Neuronal stem cell (in vitro differentiated cells): ENCODE measurements at regions not wholly inside any gene's neighbourhood (a gene's known extent, or its start where the extent isn't known, plus 50 kb on each side); places are given as distances from the start of the nearest gene placed in this dataset.

Experiments
- DNase-seq: peaks from one replicate; pipeline ENCODE4 v3.0.0-alpha.2; 2013; ENCODE audit warnings: low spot score
- H2AFZ ChIP-seq: one replicate; pipeline ENCODE4 v1.6.1; 2013; ENCODE audit warnings: mild to moderate bottlenecking, low read length, inconsistent platforms
- H2AK5ac ChIP-seq: 2 replicates; pipeline ENCODE4 v1.6.1; 2013; ENCODE audit warnings: low read depth, mild to moderate bottlenecking, inconsistent platforms, low read length, moderate library complexity, mixed read lengths
- H2BK120ac ChIP-seq: 2 replicates; pipeline ENCODE4 v1.6.1; 2013; ENCODE audit warnings: low read depth, mild to moderate bottlenecking, inconsistent platforms, low read length, moderate library complexity, mixed read lengths
- H2BK12ac ChIP-seq: one replicate; pipeline ENCODE4 v1.6.1; 2013; ENCODE audit warnings: low read length, inconsistent platforms
- H2BK15ac ChIP-seq: 2 replicates; pipeline ENCODE4 v1.6.1; 2013; ENCODE audit warnings: mild to moderate bottlenecking, low read length, inconsistent platforms, mixed read lengths
- H2BK5ac ChIP-seq: one replicate; pipeline ENCODE4 v1.6.1; 2013; ENCODE audit warnings: inconsistent platforms, mild to moderate bottlenecking, low read length, moderate library complexity
- H3K14ac ChIP-seq: one replicate; pipeline ENCODE4 v1.6.1; 2013; ENCODE audit warnings: low read length, inconsistent platforms
- H3K18ac ChIP-seq: 2 replicates; pipeline ENCODE4 v1.6.1; 2013; ENCODE audit warnings: low read length, inconsistent platforms
- H3K23ac ChIP-seq: 2 replicates; pipeline ENCODE4 v1.6.1; 2013; ENCODE audit warnings: low read depth, mild to moderate bottlenecking, mixed read lengths, low read length, inconsistent platforms; ENCODE audit not compliant: poor library complexity
- H3K27ac ChIP-seq: replicated peaks from 3 replicates; pipeline ENCODE4 v1.5.1; 2013; ENCODE audit warnings: low read length, inconsistent platforms
- H3K27me3 ChIP-seq, 3 experiments: 2 replicates each; pipeline ENCODE4 v1.6.1; 2013; ENCODE audit warnings: low read length in 3 of 3, mild to moderate bottlenecking in 2 of 3, inconsistent platforms in 1 of 3, low read depth in 1 of 3, mixed read lengths in 1 of 3, moderate library complexity in 1 of 3; ENCODE audit not compliant: control insufficient read depth in 3 of 3, insufficient read depth in 3 of 3
- H3K36me3 ChIP-seq, 2 donors: replicated peaks in 1 of 2; 2 replicates each; pipeline ENCODE4 v1.6.1; 2013; ENCODE audit warnings: low read length in 2 of 2; ENCODE audit not compliant: control insufficient read depth in 2 of 2, insufficient read depth in 2 of 2
- H3K4ac ChIP-seq: 2 replicates; pipeline ENCODE4 v1.6.1; 2013; ENCODE audit warnings: inconsistent platforms, mild to moderate bottlenecking, low read length, moderate library complexity
- H3K4me1 ChIP-seq, 2 donors: 1 replicate in 1 of 2; 2 replicates in 1 of 2; pipeline ENCODE4 v1.6.1; 2013; ENCODE audit warnings: low read length in 2 of 2, low read depth in 1 of 2; ENCODE audit not compliant: control insufficient read depth in 2 of 2, insufficient read depth in 1 of 2
- H3K4me2 ChIP-seq: one replicate; pipeline ENCODE4 v1.6.1; 2013; ENCODE audit warnings: mild to moderate bottlenecking, low read length, inconsistent platforms; ENCODE audit not compliant: insufficient read depth, poor library complexity, severe bottlenecking
- H3K4me3 ChIP-seq, 2 donors: 2 replicates each; pipeline ENCODE4 v1.5.1; 2013; ENCODE audit warnings: low read length in 2 of 2, mild to moderate bottlenecking in 2 of 2, inconsistent platforms in 1 of 2, moderate library complexity in 1 of 2
- H3K79me1 ChIP-seq: one replicate; pipeline ENCODE4 v1.6.1; 2013; ENCODE audit warnings: low read depth, mild to moderate bottlenecking, inconsistent platforms, low read length, moderate library complexity
- H3K9ac ChIP-seq: one replicate; pipeline ENCODE4 v1.6.1; 2013; ENCODE audit warnings: mild to moderate bottlenecking, low read depth, low read length, inconsistent platforms; ENCODE audit not compliant: poor library complexity
- H3K9me3 ChIP-seq, 2 donors: replicated peaks in 1 of 2; 2 replicates each; pipeline versions ENCODE3 to v1.6.1; 2013; ENCODE audit warnings: low read length in 2 of 2, mild to moderate bottlenecking in 2 of 2, inconsistent platforms in 1 of 2, low read depth in 1 of 2, mixed read lengths in 1 of 2, moderate library complexity in 1 of 2; ENCODE audit not compliant: control insufficient read depth in 2 of 2, insufficient read depth in 1 of 2
- H4K8ac ChIP-seq: one replicate; pipeline ENCODE4 v1.6.1; 2013; ENCODE audit warnings: low read depth, mild to moderate bottlenecking, inconsistent platforms, low read length, moderate library complexity
- H4K91ac ChIP-seq: one replicate; pipeline ENCODE4 v1.6.1; 2013; ENCODE audit warnings: low read length, low read depth, mild to moderate bottlenecking, inconsistent platforms; ENCODE audit not compliant: poor library complexity
- WGBS, 2 donors: extraction: QIAGEN DNeasy Blood & Tissue Kit; methylation state at CpG; one replicate each; pipeline ENCODE4 v1.1.7; 2013; ENCODE audit warnings: missing lambda C conversion rate in 2 of 2, mixed read lengths in 1 of 2; ENCODE audit not compliant: insufficient read length in 2 of 2, insufficient replicate concordance in 1 of 2; ENCODE audit errors: extremely low coverage in 2 of 2; 5-methylcytosine and 5-hydroxymethylcytosine counted together

GRCh38 chr5:107134931-107135330 is 535.8 kb downstream of the EFNA5 start:
- Histone ChIP-seq H3K23ac (no peak overlapping the region), H2AK5ac (no peak overlapping the region), H3K4me3 (no peak overlapping the region), H3K4me1 (no peaks in the 10 kb centered on the region), H2BK12ac (no peak overlapping the region), H3K4ac (no peak overlapping the region), H2BK15ac (no peak overlapping the region), H3K4me2 (no peak overlapping the region), H3K14ac (no peak overlapping the region), H4K91ac (no peak overlapping the region), H3K79me1 (no peaks in the 10 kb centered on the region), H3K36me3 (no peaks in the 10 kb centered on the region), H4K8ac (no peak overlapping the region), H3K9me3 (peaks cover 2 to 7% of the 10 kb centered on the region in 2 donors), H2BK120ac (no peak overlapping the region), H2BK5ac (no peak overlapping the region), H3K27ac (no peak overlapping the region), H3K9ac (no peak overlapping the region), H3K18ac (no peak overlapping the region), H3K27me3 (no peaks in the 10 kb centered on the region), H2AFZ (no peak overlapping the region)
- no peak for DNase-seq
- WGBS, 2 donors = no CpG with 5 or more reads among the region's 2 CpGs

GRCh38 chr5:107129051-107129450 is 541.7 kb downstream of the EFNA5 start:
- Histone ChIP-seq H3K27me3 (no peaks in the 10 kb centered on the region), H3K4ac (no peak overlapping the region), H3K18ac (no peak overlapping the region), H3K79me1 (no peaks in the 10 kb centered on the region), H3K4me2 (no peak overlapping the region), H2AK5ac (no peak overlapping the region), H3K4me1 (no peaks in the 10 kb centered on the region), H3K9me3 (no peaks in the 10 kb centered on the region), H3K27ac (no peak overlapping the region), H2BK15ac (no peak overlapping the region), H4K91ac (no peak overlapping the region), H2BK120ac (no peak overlapping the region), H2AFZ (no peak overlapping the region), H2BK5ac (no peak overlapping the region), H3K36me3 (no peaks in the 10 kb centered on the region), H2BK12ac (no peak overlapping the region), H3K4me3 (no peak overlapping the region), H3K14ac (no peak overlapping the region), H3K9ac (no peak overlapping the region), H3K23ac (no peak overlapping the region), H4K8ac (no peak overlapping the region)
- no CpG with 5 or more reads among the region's 1 CpG for WGBS, 2 donors
- no peak for DNase-seq

DNA sequence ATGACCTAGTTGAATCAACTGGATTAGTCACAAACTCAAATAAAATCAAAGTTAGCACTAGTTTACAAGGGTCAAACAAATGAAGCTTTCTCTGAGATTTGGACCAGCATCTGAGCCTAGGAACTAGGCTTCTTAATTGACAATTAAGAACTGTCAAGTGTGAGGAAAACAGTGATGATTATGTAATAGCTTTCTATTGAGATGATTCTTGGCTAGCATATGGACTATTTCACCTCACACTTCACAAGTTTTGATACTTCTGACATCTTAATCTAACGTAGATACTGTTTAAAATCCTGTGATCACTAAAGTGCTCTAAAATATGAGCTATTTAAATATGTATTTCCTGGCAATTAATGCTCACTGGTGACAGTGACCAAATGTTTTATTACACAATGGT is 542.9 kb downstream of the EFNA5 start:
- peaks cover 0 to 3% of the 10 kb centered on the region in 2 donors for H3K4me1 ChIP-seq
- H2AFZ ChIP-seq = no peak overlapping the region
- no peak overlapping the region for H2BK5ac ChIP-seq
- no peak overlapping the region for H2BK120ac ChIP-seq
- no peaks in the 10 kb centered on the region for H3K36me3 ChIP-seq
- no peak overlapping the region for H2BK15ac ChIP-seq
- no peak overlapping the region for H4K91ac ChIP-seq
- H3K27me3 ChIP-seq = no peaks in the 10 kb centered on the region
- H3K14ac ChIP-seq = no peak overlapping the region
- H3K27ac ChIP-seq = no peak overlapping the region
- no peak overlapping the region for H3K9ac ChIP-seq
- no peak overlapping the region for H4K8ac ChIP-seq
- H2BK12ac ChIP-seq = no peak overlapping the region
- DNase-seq = no peak
- H3K4me2 ChIP-seq = no peak overlapping the region
- no peak overlapping the region for H3K18ac ChIP-seq
- H3K23ac ChIP-seq = no peak overlapping the region
- WGBS, 2 donors = no CpG with 5 or more reads among the region's 1 CpG
- H3K9me3 ChIP-seq = no peaks in the 10 kb centered on the region
- no peaks in the 10 kb centered on the region for H3K79me1 ChIP-seq
- no peak overlapping the region for H3K4me3 ChIP-seq
- H3K4ac ChIP-seq = no peak overlapping the region
- no peak overlapping the region for H2AK5ac ChIP-seq

DNA sequence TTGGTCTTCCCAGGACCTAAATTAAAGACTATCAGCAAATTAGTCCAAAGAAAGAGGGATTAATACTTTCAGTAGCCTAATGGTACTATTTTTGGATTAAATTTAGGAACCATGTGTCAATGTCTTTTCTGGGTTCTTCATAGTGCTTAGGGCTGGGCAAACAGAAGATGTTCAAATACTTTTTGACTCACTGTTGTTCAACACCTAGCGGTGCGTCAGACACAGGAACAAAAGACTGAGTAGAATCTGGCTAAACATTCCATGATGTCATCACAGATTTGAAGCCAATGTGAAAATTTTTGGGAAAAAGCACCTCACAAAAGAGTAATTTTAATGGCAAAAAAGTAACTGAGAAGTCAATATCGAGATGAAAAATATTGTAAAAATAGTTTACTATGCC is 544.4 kb downstream of the EFNA5 start:
- H4K91ac ChIP-seq = no peak overlapping the region
- no peaks in the 10 kb centered on the region for H3K79me1 ChIP-seq
- H3K27me3 ChIP-seq = no peaks in the 10 kb centered on the region
- H3K9ac ChIP-seq = no peak overlapping the region
- H3K4me2 ChIP-seq = no peak overlapping the region
- H3K9me3 ChIP-seq = no peaks in the 10 kb centered on the region
- no peak overlapping the region for H3K4ac ChIP-seq
- no peak overlapping the region for H2BK15ac ChIP-seq
- no CpG with 5 or more reads among the region's 3 CpGs for WGBS, 2 donors
- H3K4me1 ChIP-seq = peaks cover 0 to 3% of the 10 kb centered on the region in 2 donors
- no peak overlapping the region for H3K18ac ChIP-seq
- no peak for DNase-seq
- no peak overlapping the region for H2BK120ac ChIP-seq
- H4K8ac ChIP-seq = no peak overlapping the region
- no peak overlapping the region for H3K14ac ChIP-seq
- no peak overlapping the region for H2BK5ac ChIP-seq
- H3K27ac ChIP-seq = no peak overlapping the region
- H3K23ac ChIP-seq = no peak overlapping the region
- no peak overlapping the region for H2BK12ac ChIP-seq
- no peak overlapping the region for H2AK5ac ChIP-seq
- no peak overlapping the region for H3K4me3 ChIP-seq
- no peak overlapping the region for H2AFZ ChIP-seq
- no peaks in the 10 kb centered on the region for H3K36me3 ChIP-seq
